WTC11 (cell line): ENCODE measurements at regions not wholly inside any gene's neighbourhood (a gene's known extent, or its start where the extent isn't known, plus 50 kb on each side); places are given as distances from the start of the nearest gene placed in this dataset.

Source experiments
- ATF1 ChIP-seq: sonication (generic); formaldehyde crosslinking; IDR thresholded peaks from 2 replicates; pipeline ENCODE4 v1.8.1; 2023; ENCODE audit warnings: mild to moderate bottlenecking, moderate library complexity, missing genetic modification reagents
- FOXK1 ChIP-seq: sonication (generic); formaldehyde crosslinking; IDR thresholded peaks from 2 replicates; pipeline ENCODE4 v1.8.0; 2022; ENCODE audit warnings: mild to moderate bottlenecking, moderate library complexity, missing genetic modification reagents
- GTF2I ChIP-seq: fragments of 250-450 bp; sonication (Bioruptor Pico); conservative IDR thresholded peaks from 2 replicates; pipeline ENCODE4 v1.4.0; 2021; ENCODE audit warnings: mild to moderate bottlenecking
- JUN ChIP-seq: sonication (generic); formaldehyde crosslinking; IDR thresholded peaks from 2 replicates; pipeline ENCODE4 v1.8.0; 2023; ENCODE audit warnings: mild to moderate bottlenecking, missing genetic modification reagents
- SMAD3 ChIP-seq: sonication (generic); formaldehyde crosslinking; IDR thresholded peaks from 2 replicates; pipeline ENCODE4 v1.8.0; 2022; ENCODE audit warnings: missing genetic modification reagents, mild to moderate bottlenecking, borderline replicate concordance
- SP1 ChIP-seq: sonication (generic); formaldehyde crosslinking; conservative IDR thresholded peaks from 2 replicates; pipeline ENCODE4 v1.8.1; 2022; ENCODE audit warnings: missing genetic modification reagents
- TCF7 ChIP-seq: sonication (generic); formaldehyde crosslinking; IDR thresholded peaks from 2 replicates; pipeline ENCODE4 v1.8.0; 2022; ENCODE audit warnings: mild to moderate bottlenecking, low read depth, missing genetic modification reagents, moderate library complexity
- ZNF396 ChIP-seq: fragments of 250-450 bp; sonication (Bioruptor Pico); IDR thresholded peaks from 2 replicates; pipeline ENCODE4 v1.8.0; 2021; ENCODE audit warnings: mild to moderate bottlenecking, moderate library complexity, borderline replicate concordance
- TF ChIP-seq, protein P1 (sequence below): sonication (generic); formaldehyde crosslinking; IDR thresholded peaks from 2 replicates; pipeline ENCODE4 v1.8.0; 2022; ENCODE audit warnings: mild to moderate bottlenecking, missing genetic modification reagents
- TF ChIP-seq, protein P2 (sequence below): fragments of 200-600 bp; IDR thresholded peaks from 2 replicates; pipeline ENCODE4 v1.8.0; 2022; ENCODE audit warnings: antibody characterized with exemption
- TF ChIP-seq, protein P3 (sequence below): sonication (generic); formaldehyde crosslinking; IDR thresholded peaks from 2 replicates; pipeline ENCODE4 v1.8.1; 2023; ENCODE audit warnings: mild to moderate bottlenecking, missing genetic modification reagents, moderate library complexity

DNA sequence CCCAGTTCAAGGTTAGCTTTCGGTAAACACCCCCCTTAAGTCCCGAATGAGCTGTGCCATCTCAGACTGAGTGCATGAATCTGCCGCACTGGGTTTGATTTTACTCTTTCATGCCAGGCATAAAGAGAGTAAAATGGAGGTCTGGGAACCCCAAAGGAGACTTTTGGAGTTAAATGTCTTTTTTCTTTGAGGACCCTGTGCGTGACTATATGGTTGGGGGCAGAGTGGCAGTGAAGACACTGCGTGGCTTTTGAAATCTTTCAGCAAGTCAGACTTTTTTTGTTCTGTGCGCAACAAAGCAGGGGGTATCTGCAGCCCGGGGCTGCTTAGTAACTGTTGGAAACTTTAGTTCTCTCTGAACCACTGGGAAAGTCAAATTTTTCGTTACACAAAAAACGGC is 392.9 kb upstream of the SALL1 start:
- TF ChIP-seq, protein P1, sequence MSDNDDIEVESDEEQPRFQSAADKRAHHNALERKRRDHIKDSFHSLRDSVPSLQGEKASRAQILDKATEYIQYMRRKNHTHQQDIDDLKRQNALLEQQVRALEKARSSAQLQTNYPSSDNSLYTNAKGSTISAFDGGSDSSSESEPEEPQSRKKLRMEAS (CRISPR knock-in tag) = no peak
- TF ChIP-seq, protein P2, sequence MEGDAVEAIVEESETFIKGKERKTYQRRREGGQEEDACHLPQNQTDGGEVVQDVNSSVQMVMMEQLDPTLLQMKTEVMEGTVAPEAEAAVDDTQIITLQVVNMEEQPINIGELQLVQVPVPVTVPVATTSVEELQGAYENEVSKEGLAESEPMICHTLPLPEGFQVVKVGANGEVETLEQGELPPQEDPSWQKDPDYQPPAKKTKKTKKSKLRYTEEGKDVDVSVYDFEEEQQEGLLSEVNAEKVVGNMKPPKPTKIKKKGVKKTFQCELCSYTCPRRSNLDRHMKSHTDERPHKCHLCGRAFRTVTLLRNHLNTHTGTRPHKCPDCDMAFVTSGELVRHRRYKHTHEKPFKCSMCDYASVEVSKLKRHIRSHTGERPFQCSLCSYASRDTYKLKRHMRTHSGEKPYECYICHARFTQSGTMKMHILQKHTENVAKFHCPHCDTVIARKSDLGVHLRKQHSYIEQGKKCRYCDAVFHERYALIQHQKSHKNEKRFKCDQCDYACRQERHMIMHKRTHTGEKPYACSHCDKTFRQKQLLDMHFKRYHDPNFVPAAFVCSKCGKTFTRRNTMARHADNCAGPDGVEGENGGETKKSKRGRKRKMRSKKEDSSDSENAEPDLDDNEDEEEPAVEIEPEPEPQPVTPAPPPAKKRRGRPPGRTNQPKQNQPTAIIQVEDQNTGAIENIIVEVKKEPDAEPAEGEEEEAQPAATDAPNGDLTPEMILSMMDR = no peak
- TF ChIP-seq SP1 (CRISPR knock-in tag) (no peak), JUN (CRISPR knock-in tag) (no peak), SMAD3 (CRISPR knock-in tag) (no peak), ATF1 (no peak), FOXK1 (CRISPR knock-in tag) (no peak), ZNF396 (CRISPR knock-in tag) (no peak), GTF2I (CRISPR knock-in tag) (no peak), TCF7 (CRISPR knock-in tag) (no peak)
- TF ChIP-seq, protein P3, sequence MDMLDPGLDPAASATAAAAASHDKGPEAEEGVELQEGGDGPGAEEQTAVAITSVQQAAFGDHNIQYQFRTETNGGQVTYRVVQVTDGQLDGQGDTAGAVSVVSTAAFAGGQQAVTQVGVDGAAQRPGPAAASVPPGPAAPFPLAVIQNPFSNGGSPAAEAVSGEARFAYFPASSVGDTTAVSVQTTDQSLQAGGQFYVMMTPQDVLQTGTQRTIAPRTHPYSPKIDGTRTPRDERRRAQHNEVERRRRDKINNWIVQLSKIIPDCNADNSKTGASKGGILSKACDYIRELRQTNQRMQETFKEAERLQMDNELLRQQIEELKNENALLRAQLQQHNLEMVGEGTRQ (CRISPR knock-in tag) = no peak
